Activated naive CD4-positive, alpha-beta T cell treated with anti-CD3 and anti-CD28 coated beads, Interleukin-2, amount 50 U/mL, for 16 hours (primary cell): ENCODE measurements at regions not wholly inside any gene's neighbourhood (a gene's known extent, or its start where the extent isn't known, plus 50 kb on each side); places are given as distances from the start of the nearest gene placed in this dataset.
A peak's percentile ranks its signal among the peaks of the same experiment; 100 is the strongest.

ENCODE experiments used
- DNase-seq: peaks from one replicate; pipeline ENCODE4 v3.0.0-alpha.2; 2020

- no peak for DNase-seq
These were observed 269.6 kb downstream of the PARN start for GRCh38 chr16:14360326-14361037.

- no peak for DNase-seq
These were observed 271.3 kb downstream of the PARN start for GRCh38 chr16:14358697-14359305.

GRCh38 chr16:14357328-14357727 is 272.7 kb downstream of the PARN start:
- DNase-seq: no peak

- DNase-seq: no peak
These were observed 274.0 kb downstream of the PARN start for GRCh38 chr16:14356064-14356463.

- DNase-seq: peak; percentile 44
These were observed 275.3 kb downstream of the PARN start for GRCh38 chr16:14354561-14355351.

GRCh38 chr16:14353340-14353739 is 276.7 kb downstream of the PARN start:
- DNase-seq: no peak

- no peak for DNase-seq
These were observed 278.4 kb downstream of the PARN start for GRCh38 chr16:14351647-14352046.

GRCh38 chr16:14350626-14351025 is 279.4 kb downstream of the PARN start:
- no peak for DNase-seq

GRCh38 chr16:14350081-14350480 is 279.0 kb downstream of the MRTFB start:
- DNase-seq: no peak

GRCh38 chr16:14347706-14348105 is 276.6 kb downstream of the MRTFB start:
- no peak for DNase-seq

GRCh38 chr16:14346278-14347142 is 275.4 kb downstream of the MRTFB start:
- DNase-seq: no peak

GRCh38 chr16:14345512-14346115 is 274.5 kb downstream of the MRTFB start:
- no peak for DNase-seq

GRCh38 chr16:14344945-14345344 is 273.8 kb downstream of the MRTFB start:
- DNase-seq: no peak

- no peak for DNase-seq
These were observed 273.2 kb downstream of the MRTFB start for GRCh38 chr16:14344292-14344691.

GRCh38 chr16:14341324-14342225 is 270.5 kb downstream of the MRTFB start:
- no peak for DNase-seq

GRCh38 chr16:14339694-14340093 is 268.6 kb downstream of the MRTFB start:
- no peak for DNase-seq

- DNase-seq: no peak
These were observed 267.9 kb downstream of the MRTFB start for GRCh38 chr16:14338969-14339368.

- no peak for DNase-seq
These were observed 267.1 kb downstream of the MRTFB start for GRCh38 chr16:14338236-14338635.

- no peak for DNase-seq
These were observed 266.4 kb downstream of the MRTFB start for GRCh38 chr16:14337303-14338191.

- DNase-seq: no peak
These were observed 264.2 kb downstream of the MRTFB start for GRCh38 chr16:14335297-14335696.
